NOMO-1 treated with dmso at 0.1 percent for 144 hours (cell line): ENCODE measurements at regions not wholly inside any gene's neighbourhood (a gene's known extent, or its start where the extent isn't known, plus 50 kb on each side); places are given as distances from the start of the nearest gene placed in this dataset.

ENCODE experiments used
- DNase-seq: peaks from one replicate; lab custom pipeline; 2025; ENCODE audit not compliant: unreplicated experiment; lab: John Stamatoyannopoulos, UW

- DNase-seq, result no peak
Measured at GRCh38 chr21:31566611-31567010, 92.9 kb upstream of the SOD1 start.

DNA sequence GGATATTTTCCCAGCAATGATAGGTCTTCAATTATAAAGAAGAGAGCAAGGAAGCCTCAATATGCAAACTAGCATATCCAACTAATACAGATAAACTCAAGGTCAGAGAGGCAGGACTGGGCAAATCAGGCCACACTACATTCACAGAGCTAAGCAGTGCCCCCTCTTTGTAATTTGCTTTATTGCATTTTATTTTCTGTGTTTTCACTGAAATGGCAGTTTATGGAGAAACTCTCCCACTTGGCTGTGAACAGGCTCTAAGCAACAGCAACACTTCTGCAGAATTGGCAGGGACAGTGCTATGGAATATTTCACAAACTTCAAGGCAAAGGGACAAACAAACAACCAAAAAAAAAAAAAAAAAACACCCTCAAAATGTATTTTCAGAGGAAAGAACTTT lies 93.4 kb upstream of the SOD1 start:
- no peak for DNase-seq

- DNase-seq, result no peak
Measured at GRCh38 chr21:31564439-31564838, 95.1 kb upstream of the SOD1 start.

DNA sequence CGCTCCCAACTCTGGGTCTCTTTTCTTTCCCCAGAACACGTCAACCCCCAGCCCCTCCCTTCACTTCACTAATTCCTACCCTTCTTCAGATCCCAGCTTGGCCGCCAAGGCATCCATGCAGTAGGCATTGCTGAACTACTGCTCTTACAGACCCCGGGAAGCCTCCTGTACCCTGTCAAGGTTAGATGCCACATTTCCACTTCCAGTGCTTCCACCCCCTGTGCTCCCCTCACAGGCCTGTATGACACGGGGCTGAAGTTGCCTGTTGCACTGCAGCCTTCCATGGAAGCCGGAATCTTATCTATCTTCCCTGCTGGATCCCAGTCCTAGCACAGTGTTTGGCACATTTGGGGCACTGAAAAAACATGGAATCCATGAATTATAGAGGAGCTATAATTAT lies 99.0 kb upstream of the SOD1 start:
- DNase-seq, result no peak

- peak; percentile 80 for DNase-seq
Measured at GRCh38 chr21:31559368-31560119, 99.9 kb upstream of the SOD1 start.

DNA sequence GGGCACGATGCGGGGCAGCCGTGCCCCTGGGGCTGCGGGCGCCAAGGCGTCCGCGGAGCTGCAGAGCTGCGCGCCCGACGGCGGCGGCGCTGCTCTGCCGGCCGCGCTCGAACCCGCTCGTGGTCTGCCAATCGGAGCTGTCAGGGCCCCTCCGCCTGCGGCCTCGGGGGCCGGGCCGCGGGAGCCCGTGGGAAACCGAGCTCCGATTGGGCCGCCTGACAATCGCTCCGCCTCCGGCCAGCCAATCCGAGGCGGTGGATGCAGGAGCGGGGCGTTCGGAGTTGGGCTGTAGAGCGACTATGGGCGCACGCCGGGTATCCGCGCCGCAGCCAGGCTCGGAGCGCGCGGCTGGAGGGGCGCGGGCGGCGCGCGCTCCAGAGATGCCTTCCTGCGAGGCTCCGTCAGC lies 100.5 kb upstream of the SOD1 start:
- DNase-seq, result peak; percentile 96

- no peak for DNase-seq
Measured at GRCh38 chr21:31558189-31558961, 101.1 kb upstream of the SOD1 start.

DNA sequence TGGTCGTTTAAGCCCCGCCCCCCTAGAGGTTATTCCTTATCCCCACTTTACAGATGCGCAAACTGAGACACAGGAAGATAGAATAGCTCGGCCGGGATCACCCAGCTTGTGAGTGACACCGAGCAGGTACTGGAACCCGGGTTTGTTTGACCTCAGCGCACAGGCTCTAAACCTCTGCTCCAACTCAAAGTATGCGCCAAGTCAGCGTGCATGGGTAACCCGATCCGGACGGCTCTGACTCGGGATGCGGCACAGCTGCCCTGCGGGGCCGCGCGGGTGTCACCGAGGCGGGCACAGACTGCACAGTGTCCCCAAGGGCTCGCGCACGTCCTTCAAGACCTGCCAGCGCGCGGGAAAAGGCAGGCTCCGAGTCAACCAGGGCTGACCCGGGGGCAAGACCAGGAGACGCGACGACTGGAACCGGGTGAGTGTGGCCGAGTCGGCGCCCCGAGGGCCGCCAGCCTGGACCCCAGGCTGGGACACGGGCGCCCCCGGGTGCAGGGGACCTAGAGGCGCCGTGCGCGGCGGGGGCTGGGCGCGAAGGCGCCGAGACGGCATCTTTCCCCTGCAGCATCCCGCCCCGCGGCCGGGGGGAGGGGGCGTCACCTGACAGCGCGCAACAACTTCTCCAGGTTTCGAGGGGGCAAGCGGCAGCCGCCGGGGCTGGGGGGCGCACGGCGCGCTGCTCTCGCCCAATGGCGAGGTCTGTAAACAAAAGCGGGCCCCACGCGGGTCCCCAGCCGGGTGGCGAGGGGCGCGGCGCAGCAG lies 101.9 kb upstream of the SOD1 start:
- DNase-seq, result no peak

- DNase-seq, result no peak
Measured at GRCh38 chr21:31556662-31557061, 102.8 kb upstream of the SOD1 start.

DNA sequence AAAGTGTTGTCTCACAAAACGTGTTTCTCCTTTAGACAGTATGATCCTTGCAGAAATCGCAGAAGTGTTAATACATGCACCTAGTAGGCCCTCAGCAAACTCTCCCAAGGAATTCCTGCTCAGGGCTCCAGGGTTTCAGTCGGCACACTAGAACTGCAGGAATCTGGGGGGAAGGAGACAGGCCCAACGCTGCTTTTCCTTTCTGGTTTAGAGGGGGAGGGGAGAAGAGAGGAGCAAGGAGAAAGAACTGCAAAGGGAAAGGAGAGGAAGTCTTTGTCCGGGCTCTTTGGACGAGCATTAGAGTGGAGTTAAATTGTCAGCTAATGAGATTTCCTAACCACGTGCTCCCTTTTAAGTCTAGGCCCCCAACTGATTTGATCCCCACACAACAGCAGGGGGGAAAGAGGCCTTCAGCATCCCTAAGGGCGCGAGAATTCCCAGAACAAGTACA lies 103.7 kb upstream of the SOD1 start:
- no peak for DNase-seq

DNA sequence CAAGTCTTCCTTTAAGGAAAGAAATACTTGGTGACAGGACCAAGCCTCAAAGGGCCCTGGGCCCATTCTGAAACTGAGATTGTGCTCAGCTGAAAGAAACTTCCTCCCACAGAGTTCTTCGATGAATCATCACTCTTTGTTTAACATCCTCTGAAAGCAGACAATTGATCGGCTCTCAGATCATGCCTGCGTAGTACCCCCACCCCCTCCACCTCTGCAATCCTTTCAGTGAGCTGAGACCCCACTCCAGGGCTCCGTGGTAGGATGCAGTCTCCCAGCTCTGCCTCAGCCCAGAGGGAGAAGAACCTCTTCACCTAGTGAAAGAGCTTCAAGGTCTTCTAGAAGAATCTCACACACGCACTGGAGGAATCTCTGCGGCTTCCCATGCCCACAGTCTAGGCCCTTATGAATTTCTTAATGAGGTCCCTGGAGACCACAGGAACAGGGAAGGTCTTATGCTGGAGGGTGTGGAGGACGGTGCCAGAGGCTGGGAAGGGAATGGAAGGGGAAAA lies 104.9 kb upstream of the SOD1 start:
- no peak for DNase-seq

DNA sequence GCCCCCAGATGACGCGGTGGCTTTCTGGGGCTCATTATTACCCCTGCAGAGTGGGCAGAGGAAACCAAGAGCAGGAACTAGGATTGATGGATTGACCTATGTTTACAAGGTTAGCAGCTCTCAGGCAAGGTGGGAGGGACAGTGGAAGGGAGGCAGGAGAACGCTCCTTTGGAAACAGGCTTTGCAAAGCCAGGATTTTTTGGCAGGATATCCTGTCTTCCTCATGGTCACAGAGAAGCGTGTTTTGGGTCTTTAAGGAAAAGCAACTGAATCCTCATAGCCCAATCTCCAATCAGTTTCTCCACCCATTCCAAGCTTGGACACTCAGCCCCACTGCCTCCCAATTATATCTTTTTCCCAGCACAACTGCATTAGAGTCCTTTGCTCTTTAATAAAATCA lies 105.6 kb upstream of the SOD1 start:
- no peak for DNase-seq

GRCh38 chr21:31553461-31553860 lies 106.0 kb upstream of the SOD1 start:
- DNase-seq, result no peak

DNA sequence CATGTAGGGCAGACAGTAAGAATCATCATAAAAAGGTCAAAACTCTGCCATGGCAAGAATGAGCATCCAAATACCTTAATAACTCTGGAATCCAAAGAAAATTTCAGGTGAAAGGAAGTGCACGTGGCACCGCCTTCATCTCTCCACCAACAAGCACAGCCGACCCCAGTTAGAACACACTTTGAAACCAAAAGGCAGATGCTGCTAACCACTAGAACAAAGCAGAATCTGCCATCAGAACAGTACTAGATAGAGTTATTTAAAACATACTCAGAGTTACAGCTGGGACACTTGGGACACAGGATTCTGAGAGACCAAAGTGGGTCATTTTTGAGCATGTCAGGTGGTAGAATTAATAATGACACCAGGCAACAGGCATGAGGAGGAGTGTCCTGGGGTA lies 106.7 kb upstream of the SOD1 start:
- no peak for DNase-seq

DNA sequence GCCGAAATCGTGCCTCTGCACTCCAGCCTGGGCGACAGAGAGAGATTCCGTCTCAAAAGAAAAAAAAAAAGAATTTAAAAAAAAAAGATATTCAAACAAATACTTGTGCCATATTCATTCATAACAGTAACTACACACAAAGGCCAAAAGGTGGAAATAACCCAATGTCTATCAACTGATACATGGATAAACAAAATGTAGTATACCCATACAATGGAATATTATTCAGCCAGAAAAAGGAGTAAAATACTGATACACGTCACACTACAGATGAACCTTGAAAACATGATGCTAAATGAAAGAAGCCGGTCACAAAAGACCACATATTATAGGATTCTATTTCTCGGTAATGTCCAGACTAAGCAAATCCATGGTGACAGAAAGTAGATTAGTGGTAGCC lies 109.4 kb upstream of the SOD1 start:
- DNase-seq, result no peak

GRCh38 chr21:31548688-31549087 lies 110.8 kb upstream of the SOD1 start:
- DNase-seq, result no peak

- DNase-seq, result no peak
Measured at GRCh38 chr21:31546443-31547170, 112.9 kb upstream of the SOD1 start.

GRCh38 chr21:31545036-31545435 lies 114.5 kb upstream of the SOD1 start:
- no peak for DNase-seq

- DNase-seq, result no peak
Measured at GRCh38 chr21:31543191-31543590, 116.3 kb upstream of the SOD1 start.

DNA sequence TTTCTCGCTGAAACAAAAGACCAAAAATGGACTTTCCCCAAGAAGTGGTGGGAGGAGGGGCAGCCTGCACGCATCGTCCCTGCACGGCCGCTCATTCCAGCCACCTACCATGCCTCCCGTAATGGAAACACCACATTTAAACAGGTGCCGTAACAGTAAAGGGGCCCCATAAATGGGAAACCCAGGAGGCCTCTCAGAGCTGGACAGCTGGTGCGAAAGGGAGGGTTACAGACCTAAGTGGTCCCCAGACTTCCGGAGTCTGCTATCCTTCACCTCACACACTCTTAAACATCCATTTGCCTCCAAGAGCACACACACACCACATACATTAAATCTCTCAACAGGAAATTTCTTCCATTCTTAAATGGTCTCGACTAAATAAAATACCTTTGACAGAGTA lies 120.7 kb upstream of the SOD1 start:
- no peak for DNase-seq
